Neural progenitor cell (in vitro differentiated cells): ENCODE measurements at regions not wholly inside any gene's neighbourhood (a gene's known extent, or its start where the extent isn't known, plus 50 kb on each side); places are given as distances from the start of the nearest gene placed in this dataset.

ENCODE experiments used
- DNase-seq: peaks from one replicate; pipeline ENCODE4 v3.0.0-alpha.2; 2016; ENCODE audit warnings: low spot score
- H2AFZ ChIP-seq: fragments of 200-600 bp; sonication (generic); replicated peaks from 2 replicates; pipeline ENCODE4 v1.6.1; 2016; ENCODE audit warnings: antibody characterized with exemption
- H3F3A ChIP-seq: fragments of 200-600 bp; sonication (generic); 2 replicates; pipeline ENCODE4 v1.6.1; 2016; ENCODE audit warnings: antibody characterized with exemption, low read depth
- H3K27ac ChIP-seq: fragments of 200-600 bp; sonication (generic); 2 replicates; pipeline ENCODE4 v1.5.1; 2016; ENCODE audit warnings: mild to moderate bottlenecking
- H3K27me3 ChIP-seq: fragments of 200-600 bp; sonication (generic); 2 replicates; pipeline ENCODE4 v1.6.1; 2016; ENCODE audit warnings: mild to moderate bottlenecking, moderate library complexity
- H3K36me3 ChIP-seq: fragments of 200-600 bp; sonication (generic); 2 replicates; pipeline ENCODE4 v1.5.1; 2016
- H3K4me1 ChIP-seq: fragments of 200-600 bp; sonication (generic); 2 replicates; pipeline ENCODE4 v1.6.1; 2016; ENCODE audit warnings: mixed run types
- H3K4me2 ChIP-seq: fragments of 200-600 bp; sonication (generic); 2 replicates; pipeline ENCODE4 v1.6.1; 2016
- H3K4me3 ChIP-seq: fragments of 200-600 bp; sonication (generic); 2 replicates; pipeline ENCODE4 v1.5.1; 2016
- H3K79me2 ChIP-seq: fragments of 200-600 bp; sonication (generic); 2 replicates; pipeline ENCODE4 v1.6.1; 2016; ENCODE audit warnings: low read depth
- H3K9ac ChIP-seq: fragments of 200-600 bp; sonication (generic); 2 replicates; pipeline ENCODE4 v1.6.1; 2016
- H3K9me3 ChIP-seq: fragments of 200-600 bp; sonication (generic); 2 replicates; pipeline ENCODE4 v1.5.1; 2016; ENCODE audit warnings: low read depth
- H4K20me1 ChIP-seq: fragments of 200-600 bp; sonication (generic); 2 replicates; pipeline ENCODE4 v1.6.1; 2016; ENCODE audit warnings: low read depth
- H3K27ac Mint-ChIP-seq: 3 replicates; pipeline ENCODE4 v1.8.0; 2021; ENCODE audit warnings: mixed read lengths
- H3K27me3 Mint-ChIP-seq: 2 replicates; pipeline ENCODE4 v1.8.0; 2022; ENCODE audit warnings: low read depth, mild to moderate bottlenecking, inconsistent platforms, moderate library complexity, mixed read lengths; ENCODE audit not compliant: insufficient read depth
- H3K36me3 Mint-ChIP-seq: 3 replicates; pipeline ENCODE4 v1.8.0; 2021; ENCODE audit warnings: mixed read lengths
- H3K4me1 Mint-ChIP-seq: 3 replicates; pipeline ENCODE4 v1.8.0; 2021; ENCODE audit warnings: mixed read lengths
- H3K4me3 Mint-ChIP-seq: 3 replicates; pipeline ENCODE4 v1.8.0; 2021; ENCODE audit warnings: mild to moderate bottlenecking, moderate library complexity, mixed read lengths
- H3K9me3 Mint-ChIP-seq: 3 replicates; pipeline ENCODE4 v1.8.0; 2020; ENCODE audit warnings: mixed read lengths
- CTCF ChIP-seq: fragments of 200-600 bp; sonication (generic); IDR thresholded peaks from 2 replicates; pipeline ENCODE4 v1.5.1; 2017; ENCODE audit warnings: antibody characterized with exemption, mild to moderate bottlenecking
- EZH2 ChIP-seq: fragments of 200-600 bp; sonication (generic); IDR thresholded peaks from 2 replicates; pipeline ENCODE4 v1.6.1; 2017; ENCODE audit warnings: antibody characterized with exemption, mild to moderate bottlenecking, moderate library complexity
- EZH2phosphoT487 ChIP-seq: fragments of 200-600 bp; sonication (generic); IDR thresholded peaks from 2 replicates; pipeline ENCODE4 v1.6.1; 2017; ENCODE audit warnings: antibody characterized with exemption

- Histone ChIP-seq H3K9me3 (no peaks in the 10 kb centered on the region), H3K4me2 (no peak overlapping the region), H3K4me3 (no peak overlapping the region), H4K20me1 (no peaks in the 10 kb centered on the region), H3K9ac (no peak overlapping the region), H3K79me2 (no peaks in the 10 kb centered on the region), H3K27ac (no peak overlapping the region), H3K36me3 (no peaks in the 10 kb centered on the region), H2AFZ (no peak overlapping the region), H3K4me1 (peaks cover 9% of the 10 kb centered on the region), H3F3A (no peaks in the 10 kb centered on the region), H3K27me3 (no peaks in the 10 kb centered on the region)
- Mint-ChIP-seq H3K4me3 (no peak overlapping the region), H3K36me3 (no peaks in the 10 kb centered on the region), H3K4me1 (peaks cover 40% of the 10 kb centered on the region), H3K27ac (no peak overlapping the region), H3K9me3 (no peaks in the 10 kb centered on the region), H3K27me3 (peaks cover 7% of the 10 kb centered on the region)
- TF ChIP-seq EZH2 = no peak
- TF ChIP-seq CTCF = no peak
- no peak for TF ChIP-seq EZH2phosphoT487
- DNase-seq = no peak
These were observed 480.3 kb downstream of the RPS24 start for GRCh38 chr10:78513986-78514385.

GRCh38 chr10:78514459-78514858 lies 480.8 kb downstream of the RPS24 start:
- Histone ChIP-seq H3K27ac (no peak overlapping the region), H3K4me2 (no peak overlapping the region), H3K4me3 (no peak overlapping the region), H3K36me3 (no peaks in the 10 kb centered on the region), H2AFZ (no peak overlapping the region), H4K20me1 (no peaks in the 10 kb centered on the region), H3F3A (no peaks in the 10 kb centered on the region), H3K9me3 (no peaks in the 10 kb centered on the region), H3K27me3 (no peaks in the 10 kb centered on the region), H3K79me2 (no peaks in the 10 kb centered on the region), H3K9ac (no peak overlapping the region), H3K4me1 (peaks cover 9% of the 10 kb centered on the region)
- H3K9me3 Mint-ChIP-seq = no peaks in the 10 kb centered on the region
- no peak overlapping the region for H3K4me3 Mint-ChIP-seq
- no peak overlapping the region for H3K27ac Mint-ChIP-seq
- TF ChIP-seq CTCF = no peak
- no peak for TF ChIP-seq EZH2
- no peak for TF ChIP-seq EZH2phosphoT487
- no peak for DNase-seq
- H3K36me3 Mint-ChIP-seq = no peaks in the 10 kb centered on the region
- peaks cover 35% of the 10 kb centered on the region for H3K4me1 Mint-ChIP-seq
- H3K27me3 Mint-ChIP-seq = peaks cover 3% of the 10 kb centered on the region

GRCh38 chr10:78515038-78515872 lies 481.6 kb downstream of the RPS24 start:
- Histone ChIP-seq H3K27me3 (no peaks in the 10 kb centered on the region), H3K4me3 (no peak overlapping the region), H3K4me1 (peaks cover 7% of the 10 kb centered on the region), H4K20me1 (no peaks in the 10 kb centered on the region), H2AFZ (no peak overlapping the region), H3K79me2 (no peaks in the 10 kb centered on the region), H3K36me3 (no peaks in the 10 kb centered on the region), H3K9me3 (no peaks in the 10 kb centered on the region), H3K9ac (no peak overlapping the region), H3K4me2 (no peak overlapping the region), H3K27ac (no peak overlapping the region), H3F3A (no peaks in the 10 kb centered on the region)
- Mint-ChIP-seq H3K4me1 (peaks cover 27% of the 10 kb centered on the region), H3K36me3 (no peaks in the 10 kb centered on the region), H3K27ac (peak overlapping the region; percentile 55), H3K4me3 (no peak overlapping the region), H3K27me3 (peaks cover 2% of the 10 kb centered on the region), H3K9me3 (no peaks in the 10 kb centered on the region)
- no peak for DNase-seq
- TF ChIP-seq CTCF = no peak
- TF ChIP-seq EZH2phosphoT487 = no peak
- TF ChIP-seq EZH2 = no peak
